Keratinocyte (primary cell): ENCODE measurements at regions not wholly inside any gene's neighbourhood (a gene's known extent, or its start where the extent isn't known, plus 50 kb on each side); places are given as distances from the start of the nearest gene placed in this dataset.

Source experiments
- DNase-seq: peaks from one replicate; pipeline ENCODE4 v3.0.0-alpha.2; 2011; ENCODE audit warnings: low read depth, missing footprints, low spot score
- FAIRE-seq: peaks from 2 replicates; lab custom pipeline; 2011; peaks lifted over from hg19 to GRCh38; lab: Jason Lieb, UNC
- H2AFZ ChIP-seq: 2 replicates; pipeline ENCODE4 v1.6.0; 2012; ENCODE audit warnings: low read length, control low read depth, inconsistent platforms; ENCODE audit not compliant: control insufficient read depth
- H3K27ac ChIP-seq: 2 replicates; pipeline ENCODE4 v1.5.1; 2011; ENCODE audit warnings: low read length; ENCODE audit not compliant: control insufficient read depth, insufficient read depth
- H3K27me3 ChIP-seq: 3 replicates; pipeline ENCODE4 v1.6.0; 2011; ENCODE audit warnings: low read length; ENCODE audit not compliant: control insufficient read depth, insufficient read depth; ENCODE audit errors: extremely low read depth
- H3K36me3 ChIP-seq, 2 experiments: 2 replicates in 1 of 2; 3 replicates in 1 of 2; pipeline ENCODE4 v1.5.1; 2011; ENCODE audit warnings: low read length in 2 of 2, mild to moderate bottlenecking in 1 of 2; ENCODE audit not compliant: control insufficient read depth in 2 of 2, insufficient read depth in 2 of 2; ENCODE audit errors: extremely low read depth in 1 of 2
- H3K4me1 ChIP-seq: 3 replicates; pipeline ENCODE4 v1.5.1; 2011; ENCODE audit warnings: low read length; ENCODE audit not compliant: control insufficient read depth, insufficient read depth; ENCODE audit errors: extremely low read depth
- H3K4me2 ChIP-seq: 3 replicates; pipeline ENCODE4 v1.6.0; 2011; ENCODE audit warnings: low read depth, low read length; ENCODE audit not compliant: control insufficient read depth, insufficient read depth; ENCODE audit errors: extremely low read depth
- H3K4me3 ChIP-seq, 3 experiments: fragments of 200-600 bp in 1 of 3; sonication (generic) in 1 of 3; 2 replicates in 2 of 3; 3 replicates in 1 of 3; pipeline ENCODE4 v1.5.1; 2011 to 2016; ENCODE audit warnings: low read length in 3 of 3, mild to moderate bottlenecking in 3 of 3, control low read depth in 2 of 3, inconsistent platforms in 1 of 3, low read depth in 1 of 3, mixed read lengths in 1 of 3, mixed run types in 1 of 3, moderate library complexity in 1 of 3; ENCODE audit not compliant: control insufficient read depth in 2 of 3, insufficient read depth in 2 of 3; ENCODE audit errors: extremely low read depth in 1 of 3
- H3K79me2 ChIP-seq: 2 replicates; pipeline ENCODE4 v1.6.0; 2012; ENCODE audit warnings: low read length; ENCODE audit not compliant: control insufficient read depth, insufficient read depth
- H3K9ac ChIP-seq: 3 replicates; pipeline ENCODE4 v1.6.0; 2011; ENCODE audit warnings: low read length; ENCODE audit not compliant: control insufficient read depth, insufficient read depth; ENCODE audit errors: extremely low read depth
- H3K9me1 ChIP-seq: 3 replicates; pipeline ENCODE4 v1.6.0; 2011; ENCODE audit warnings: low read length; ENCODE audit not compliant: control insufficient read depth, insufficient read depth; ENCODE audit errors: extremely low read depth
- H3K9me3 ChIP-seq: 2 replicates; pipeline ENCODE4 v1.5.1; 2012; ENCODE audit warnings: low read depth, low read length; ENCODE audit not compliant: control insufficient read depth
- H4K20me1 ChIP-seq: 3 replicates; pipeline ENCODE4 v1.6.0; 2011; ENCODE audit warnings: low read length; ENCODE audit not compliant: control insufficient read depth, insufficient read depth; ENCODE audit errors: extremely low read depth
- CTCF ChIP-seq, 3 experiments: IDR thresholded peaks in 1 of 3; conservative IDR thresholded peaks in 1 of 3; optimal IDR thresholded peaks in 1 of 3; 2 replicates in 2 of 3; 3 replicates in 1 of 3; pipeline versions ENCODE3 to v1.5.1; 2011; ENCODE audit warnings: low read length in 3 of 3, mild to moderate bottlenecking in 3 of 3, moderate library complexity in 2 of 3, control low read depth in 1 of 3, inconsistent platforms in 1 of 3; ENCODE audit not compliant: insufficient read depth in 2 of 3; ENCODE audit errors: extremely low read depth in 1 of 3
- EZH2 ChIP-seq: IDR thresholded peaks from one replicate; pipeline ENCODE4 v1.6.1; 2012; ENCODE audit warnings: inconsistent platforms, mild to moderate bottlenecking, low read length, moderate library complexity
- dilution Hi-C: fragments of 300-500 bp; cut with MboI; formaldehyde crosslinking; loops from one replicate; pipeline ENCODE4 v1.7.0; 2020; ENCODE audit warnings: low sequenced_read_pairs; ENCODE audit not compliant: extremely low pct_ligation_motif_present

- Histone ChIP-seq H3K4me2 (no peak overlapping the region), H3K79me2 (no peaks in the 10 kb centered on the region), H3K36me3 (no peaks in the 10 kb centered on the region), H3K27me3 (no peaks in the 10 kb centered on the region), H2AFZ (no peak overlapping the region), H3K9me1 (no peaks in the 10 kb centered on the region), H4K20me1 (no peaks in the 10 kb centered on the region), H3K4me1 (no peaks in the 10 kb centered on the region), H3K4me3 (no peak overlapping the region), H3K9ac (no peak overlapping the region), H3K9me3 (no peaks in the 10 kb centered on the region), H3K27ac (no peak overlapping the region)
- no peak for DNase-seq
- dilution Hi-C loops, result no loop called here
- TF ChIP-seq EZH2, result no peak
- no peak for TF ChIP-seq CTCF (optimal IDR thresholded peaks at IDR 0.05 in 1 of 3, IDR thresholded peaks at IDR 0.05 in 1 of 3, conservative IDR thresholded peaks at IDR 0.05 in 1 of 3; ENCODE audit: extremely low read depth in 1 of 3, insufficient read depth in 2 of 3, low read length in 3 of 3)
- FAIRE-seq, result no peak
Measured at GRCh38 chr4:41413670-41414411, 124.1 kb upstream of the LIMCH1 start.

GRCh38 chr4:41414412-41414779 is 123.6 kb upstream of the LIMCH1 start:
- H3K27me3 ChIP-seq, result no peaks in the 10 kb centered on the region
- no peak overlapping the region for H2AFZ ChIP-seq
- no peaks in the 10 kb centered on the region for H4K20me1 ChIP-seq
- no peaks in the 10 kb centered on the region for H3K36me3 ChIP-seq
- DNase-seq (no peak), FAIRE-seq (no peak)
- H3K79me2 ChIP-seq, result no peaks in the 10 kb centered on the region
- H3K4me2 ChIP-seq, result no peak overlapping the region
- H3K4me1 ChIP-seq, result no peaks in the 10 kb centered on the region
- no peak overlapping the region for H3K4me3 ChIP-seq
- TF ChIP-seq CTCF (optimal IDR thresholded peaks at IDR 0.05 in 1 of 3, IDR thresholded peaks at IDR 0.05 in 1 of 3, conservative IDR thresholded peaks at IDR 0.05 in 1 of 3; ENCODE audit: extremely low read depth in 1 of 3, insufficient read depth in 2 of 3, low read length in 3 of 3), result no peak
- TF ChIP-seq EZH2, result no peak
- no peaks in the 10 kb centered on the region for H3K9me1 ChIP-seq
- H3K9ac ChIP-seq, result no peak overlapping the region
- dilution Hi-C loops, result no loop called here
- no peaks in the 10 kb centered on the region for H3K9me3 ChIP-seq
- H3K27ac ChIP-seq, result no peak overlapping the region
